Right lobe of liver (tissue), 4 donors: ENCODE measurements at regions not wholly inside any gene's neighbourhood (a gene's known extent, or its start where the extent isn't known, plus 50 kb on each side); places are given as distances from the start of the nearest gene placed in this dataset.
"Not testable (repeated sequence)": the region's sequence is repeated elsewhere in the genome, so short reads cannot be mapped to it uniquely, and the experiment has no call there.

ENCODE experiments used
- CTCF ChIP-seq, 4 donors: fragments of 200-600 bp in 3 of 4; fragments of 450-650 bp in 1 of 4; IDR thresholded peaks; one replicate each; pipeline versions ENCODE4 v1.5.1 to v1.8.0; 2016 to 2022; ENCODE audit warnings: antibody characterized with exemption in 4 of 4, mild to moderate bottlenecking in 2 of 4
- POLR2A ChIP-seq: fragments of 450-650 bp; IDR thresholded peaks from one replicate; pipeline ENCODE4 v1.6.1; 2017; ENCODE audit warnings: antibody characterized with exemption, mild to moderate bottlenecking
- donor health status: DM: no; HTN: no; CAD: no.
- donor health status: DM: no; HTN: no; CAD: no.
- donor health status: DM: no; HTN: yes; CAD: no.

- TF ChIP-seq CTCF (IDR thresholded peaks at IDR 0.05); POLR2A: not testable (repeated sequence)
Measured at GRCh38 chr2:111584540-111584939, 299.5 kb downstream of the ANAPC1 start.
